CD4-positive, alpha-beta T cell (primary cell): ENCODE measurements at regions not wholly inside any gene's neighbourhood (a gene's known extent, or its start where the extent isn't known, plus 50 kb on each side); places are given as distances from the start of the nearest gene placed in this dataset.
"Not testable (repeated sequence)": the region's sequence is repeated elsewhere in the genome, so short reads cannot be mapped to it uniquely, and the experiment has no call there.

Experiments used
- ATAC-seq: fragments of 200-7000 bp; cut with Tn5 transposase; one replicate; pipeline ENCODE4 v1.10.0; 2022; ENCODE audit warnings: mild to moderate bottlenecking; ENCODE audit not compliant: poor library complexity
- CTCF ChIA-PET: fragments of 350-600 bp; sonication (Branson Sonifier 250); formaldehyde crosslinking; loops from one replicate; lab custom pipeline; 2021; ENCODE audit warnings: antibody characterized with exemption, inconsistent platforms; lab: Charles Lee
- POLR2A ChIA-PET: fragments of 350-600 bp; sonication (Branson Sonifier 250); formaldehyde crosslinking; loops from one replicate; lab custom pipeline; 2021; ENCODE audit warnings: antibody characterized with exemption, inconsistent platforms; lab: Charles Lee
- DNase-seq, 14 experiments: peaks; one replicate each; pipeline ENCODE4 v3.0.0-alpha.2; 2013 to 2020; ENCODE audit warnings: mixed read lengths in 2 of 14
- H3K27ac ChIP-seq, 2 donors: one replicate each; pipeline versions ENCODE4 v1.5.1 to v1.7.0; 2013; ENCODE audit warnings: low read length in 2 of 2, low read depth in 1 of 2, mild to moderate bottlenecking in 1 of 2
- H3K27me3 ChIP-seq, 2 experiments: 1 replicate in 1 of 2; 2 replicates in 1 of 2; pipeline versions ENCODE4 v1.6.1 to v1.7.0; 2013; ENCODE audit warnings: low read length in 2 of 2, control low read depth in 1 of 2, mild to moderate bottlenecking in 1 of 2, moderate library complexity in 1 of 2; ENCODE audit not compliant: insufficient read depth in 2 of 2, control insufficient read depth in 1 of 2
- H3K36me3 ChIP-seq: one replicate; pipeline ENCODE4 v1.6.1; 2013; ENCODE audit warnings: low read length, control low read depth; ENCODE audit not compliant: insufficient read depth
- H3K4me1 ChIP-seq: one replicate; pipeline ENCODE4 v1.6.1; 2013; ENCODE audit warnings: low read length, control low read depth; ENCODE audit not compliant: insufficient read depth
- H3K4me3 ChIP-seq: one replicate; pipeline ENCODE4 v1.5.1; 2013; ENCODE audit warnings: mild to moderate bottlenecking, low read length, moderate library complexity
- H3K9me3 ChIP-seq, 2 experiments: 1 replicate in 1 of 2; 2 replicates in 1 of 2; pipeline versions ENCODE4 v1.6.1 to v1.7.0; 2013; ENCODE audit warnings: low read length in 2 of 2, mild to moderate bottlenecking in 2 of 2, control low read depth in 1 of 2, moderate library complexity in 1 of 2; ENCODE audit not compliant: control insufficient read depth in 1 of 2, insufficient read depth in 1 of 2
- H3K27ac Mint-ChIP-seq: one replicate; pipeline ENCODE4 v1.8.0; 2020; ENCODE audit warnings: mixed read lengths
- H3K27me3 Mint-ChIP-seq: one replicate; pipeline ENCODE4 v1.8.0; 2021; ENCODE audit warnings: mixed read lengths
- H3K36me3 Mint-ChIP-seq: one replicate; pipeline ENCODE4 v1.8.0; 2021; ENCODE audit warnings: low read depth, mixed read lengths
- H3K4me1 Mint-ChIP-seq: one replicate; pipeline ENCODE4 v1.8.0; 2021; ENCODE audit warnings: low read depth, mixed read lengths
- H3K4me3 Mint-ChIP-seq: one replicate; pipeline ENCODE4 v1.8.0; 2020; ENCODE audit warnings: mild to moderate bottlenecking, mixed read lengths
- H3K9me3 Mint-ChIP-seq: one replicate; pipeline ENCODE4 v1.8.0; 2020; ENCODE audit warnings: mixed read lengths
- CTCF ChIP-seq: fragments of 200-600 bp; IDR thresholded peaks from one replicate; pipeline ENCODE4 v1.8.0; 2022; ENCODE audit warnings: antibody characterized with exemption, mild to moderate bottlenecking
- intact Hi-C, 2 experiments: fragments of 100-400 bp; cut with DNase I in 1 of 2; cut with micrococcal nuclease in 1 of 2; formaldehyde crosslinking; loops; one replicate each; pipeline versions ENCODE4 v1.15.1 to v1.9.0; 2023 to 2025; cut with DNase I, micrococcal nuclease

GRCh38 chr4:71872767-71873415 lies 89.0 kb upstream of the GC start:
- intact Hi-C loops = no loop called here
- Mint-ChIP-seq H3K27me3 (no peaks in the 10 kb centered on the region), H3K4me3 (no peak overlapping the region), H3K4me1 (no peaks in the 10 kb centered on the region), H3K36me3 (no peaks in the 10 kb centered on the region), H3K27ac (no peak overlapping the region), H3K9me3 (no peaks in the 10 kb centered on the region)
- ATAC-seq (no peak), DNase-seq (no peak)
- Histone ChIP-seq H3K9me3 (peaks cover 0 to 4% of the 10 kb centered on the region in 2 experiments), H3K36me3 (no peaks in the 10 kb centered on the region), H3K27ac (no peak overlapping the region), H3K4me3 (no peak overlapping the region), H3K27me3 (no peaks in the 10 kb centered on the region), H3K4me1 (no peaks in the 10 kb centered on the region)
- ChIA-PET POLR2A (no interaction called here), CTCF (no interaction called here)
- TF ChIP-seq CTCF = no peak

- Histone ChIP-seq H3K4me1 (no peaks in the 10 kb centered on the region), H3K4me3 (no peak overlapping the region), H3K9me3 (peaks cover 0 to 4% of the 10 kb centered on the region in 2 experiments), H3K27me3 (no peaks in the 10 kb centered on the region), H3K27ac (no peak overlapping the region), H3K36me3 (no peaks in the 10 kb centered on the region)
- no peak for TF ChIP-seq CTCF
- Mint-ChIP-seq H3K9me3 (no peaks in the 10 kb centered on the region), H3K27ac (no peak overlapping the region), H3K36me3 (no peaks in the 10 kb centered on the region), H3K27me3 (no peaks in the 10 kb centered on the region), H3K4me3 (no peak overlapping the region), H3K4me1 (no peaks in the 10 kb centered on the region)
- DNase-seq = no peak
- CTCF ChIA-PET = no interaction called here
- intact Hi-C loops = no loop called here
- POLR2A ChIA-PET = no interaction called here
- ATAC-seq = no peak
These were observed 94.5 kb upstream of the GC start for GRCh38 chr4:71878376-71878775.

- H3K27ac Mint-ChIP-seq = no peak overlapping the region
- H3K4me1 Mint-ChIP-seq = no peaks in the 10 kb centered on the region
- ATAC-seq (no peak), DNase-seq (no peak)
- Histone ChIP-seq H3K4me3 (no peak overlapping the region), H3K27me3 (no peaks in the 10 kb centered on the region), H3K9me3 (no peaks in the 10 kb centered on the region), H3K27ac (no peak overlapping the region), H3K4me1 (no peaks in the 10 kb centered on the region), H3K36me3 (no peaks in the 10 kb centered on the region)
- no peak overlapping the region for H3K4me3 Mint-ChIP-seq
- no peaks in the 10 kb centered on the region for H3K36me3 Mint-ChIP-seq
- H3K9me3 Mint-ChIP-seq = no peaks in the 10 kb centered on the region
- CTCF ChIA-PET = no interaction called here
- no peaks in the 10 kb centered on the region for H3K27me3 Mint-ChIP-seq
- no peak for TF ChIP-seq CTCF
- POLR2A ChIA-PET = no interaction called here
- intact Hi-C loops = no loop called here
These were observed 98.4 kb upstream of the GC start for GRCh38 chr4:71882113-71882841.

- H3K4me1 Mint-ChIP-seq = not testable (repeated sequence)
These were observed 116.5 kb upstream of the GC start for GRCh38 chr4:71900366-71900765.

GRCh38 chr4:71905594-71905993 lies 121.7 kb upstream of the GC start:
- H3K27ac ChIP-seq, H3K9me3 ChIP-seq, H3K4me3 Mint-ChIP-seq, H3K27me3 Mint-ChIP-seq, H3K4me1 Mint-ChIP-seq, CTCF ChIA-PET, H3K4me1 ChIP-seq, intact Hi-C loops, ATAC-seq, H3K4me3 ChIP-seq, H3K36me3 Mint-ChIP-seq, H3K36me3 ChIP-seq, H3K9me3 Mint-ChIP-seq, DNase-seq, H3K27ac Mint-ChIP-seq, H3K27me3 ChIP-seq, POLR2A ChIA-PET: not testable (repeated sequence)

More at GRCh38 chr4:71900366-71900765, 116.5 kb upstream of the GC start:
- intact Hi-C loops, H3K9me3 ChIP-seq, ATAC-seq, H3K4me1 ChIP-seq, DNase-seq, H3K4me3 ChIP-seq, POLR2A ChIA-PET, H3K36me3 ChIP-seq, H3K27ac Mint-ChIP-seq, H3K27me3 Mint-ChIP-seq, CTCF ChIA-PET, H3K36me3 Mint-ChIP-seq, H3K4me3 Mint-ChIP-seq, H3K27ac ChIP-seq, H3K27me3 ChIP-seq: not testable (repeated sequence)
- H3K9me3 Mint-ChIP-seq = peaks cover 12% of the 10 kb centered on the region
